ENCODE measurements at regions not wholly inside any gene's neighbourhood (a gene's known extent, or its start where the extent isn't known, plus 50 kb on each side); places are given as distances from the start of the nearest gene placed in this dataset.

DNA sequence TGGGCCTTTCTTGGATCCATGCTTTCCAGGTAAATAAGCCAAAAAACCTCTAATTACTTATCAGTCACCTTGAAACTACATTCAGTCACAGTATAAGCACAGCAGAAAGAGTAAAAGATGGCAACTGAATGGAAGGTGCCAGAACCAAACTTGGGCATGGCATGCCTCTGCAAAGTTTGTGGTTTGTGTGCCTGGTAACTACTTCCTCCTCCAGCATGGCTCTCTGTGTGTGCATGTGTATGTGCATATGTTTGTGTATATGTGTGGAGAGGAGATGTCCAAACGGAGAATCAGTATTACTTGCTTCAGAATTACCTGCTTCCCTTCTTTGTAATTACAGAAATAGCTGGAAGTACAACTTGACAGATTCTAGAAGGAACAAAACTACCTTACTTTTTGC lies 67.5 kb downstream of the AGTR2 start:
- Histone ChIP-seq H3K4me1 (no peaks in the 10 kb centered on the region), H3K36me3 (no peaks in the 10 kb centered on the region), H3K9me3 (no peaks in the 10 kb centered on the region), H3K4me3 (no peak overlapping the region), H3K27ac (no peak overlapping the region), H3K27me3 (replicated peaks in 1 of 7) (no peaks in the 10 kb centered on the region)
- no peak for DNase-seq
- TF ChIP-seq POLR2AphosphoS5 (IDR thresholded peaks at IDR 0.05): no peak
- TF ChIP-seq POLR2A (IDR thresholded peaks at IDR 0.05): no peak
- no peak for TF ChIP-seq CTCF (IDR thresholded peaks at IDR 0.05 in 8 of 11, conservative IDR thresholded peaks at IDR 0.05 in 3 of 11)
- intact Hi-C loops (cut with DNase I; ENCODE audit: low total_unique reads): no loop called here
- 17 to 48% (median 40%) methylated on average over 1 of the region's 1 CpG for WGBS, 5 donors

DNA sequence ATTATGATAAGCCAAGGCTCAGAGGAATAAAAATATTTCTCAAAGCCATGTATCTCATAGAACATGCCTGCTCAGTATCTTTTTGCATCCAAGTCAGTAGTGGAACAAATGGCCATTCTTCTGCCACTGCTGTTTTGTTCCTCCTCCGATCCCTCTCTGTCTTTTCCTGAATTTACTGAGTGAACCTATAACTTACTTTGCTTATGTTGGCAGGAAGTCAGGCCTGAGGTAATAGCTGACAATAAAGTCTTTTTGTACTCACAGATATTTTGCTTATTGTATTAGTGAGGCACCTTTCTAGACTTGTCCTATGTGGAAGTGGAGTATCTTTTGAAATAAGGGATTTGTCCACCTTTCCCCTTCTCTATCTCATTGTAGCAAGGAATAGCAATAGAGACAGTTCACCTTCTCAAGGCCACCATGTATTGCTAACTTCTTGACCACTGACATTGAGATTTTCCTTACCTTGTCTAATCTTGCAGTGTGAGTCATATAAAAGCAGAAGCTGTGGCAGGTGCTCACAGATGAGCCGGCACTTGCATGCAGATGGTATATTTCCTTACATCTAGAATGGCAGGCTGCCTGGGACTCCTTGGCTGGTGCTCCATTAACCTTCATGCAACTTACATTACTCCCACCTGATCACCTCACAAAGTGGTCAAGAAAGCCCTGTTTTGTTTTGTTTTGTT lies 68.2 kb downstream of the AGTR2 start:
- peaks cover 0 to 6% (median 0%) of the 10 kb centered on the region in 8 donors for H3K9me3 ChIP-seq
- H3K4me1 ChIP-seq: no peaks in the 10 kb centered on the region
- no peak overlapping the region for H3K27ac ChIP-seq
- 67 to 83% (median 79%) methylated on average over 2 of the region's 2 CpGs for WGBS, 5 donors
- no peaks in the 10 kb centered on the region for H3K27me3 ChIP-seq (replicated peaks in 1 of 7)
- intact Hi-C loops (cut with DNase I; ENCODE audit: low total_unique reads): no loop called here
- TF ChIP-seq POLR2AphosphoS5 (IDR thresholded peaks at IDR 0.05) (no peak), CTCF (IDR thresholded peaks at IDR 0.05 in 8 of 11, conservative IDR thresholded peaks at IDR 0.05 in 3 of 11) (no peak), POLR2A (IDR thresholded peaks at IDR 0.05) (no peak)
- H3K4me3 ChIP-seq: no peak overlapping the region
- no peak for DNase-seq
- no peaks in the 10 kb centered on the region for H3K36me3 ChIP-seq

- Histone ChIP-seq H3K4me3 (no peak overlapping the region), H3K4me1 (no peaks in the 10 kb centered on the region), H3K9me3 (peaks cover 0 to 11% (median 0%) of the 10 kb centered on the region in 8 donors), H3K27me3 (replicated peaks in 1 of 7) (no peaks in the 10 kb centered on the region), H3K27ac (peak overlapping the region in 3 of 8 donors; percentile 4 to 18 (median 11)), H3K36me3 (no peaks in the 10 kb centered on the region)
- TF ChIP-seq POLR2AphosphoS5 (IDR thresholded peaks at IDR 0.05): no peak
- no peak for TF ChIP-seq POLR2A (IDR thresholded peaks at IDR 0.05)
- no peak for TF ChIP-seq CTCF (IDR thresholded peaks at IDR 0.05 in 8 of 11, conservative IDR thresholded peaks at IDR 0.05 in 3 of 11)
- 61 to 78% (median 66%) methylated on average over 8 of the region's 8 CpGs for WGBS, 5 donors
- intact Hi-C loops (cut with DNase I; ENCODE audit: low total_unique reads): no loop called here
- no peak for DNase-seq
These were observed 69.6 kb downstream of the AGTR2 start for GRCh38 chrX:116239944-116240840.

DNA sequence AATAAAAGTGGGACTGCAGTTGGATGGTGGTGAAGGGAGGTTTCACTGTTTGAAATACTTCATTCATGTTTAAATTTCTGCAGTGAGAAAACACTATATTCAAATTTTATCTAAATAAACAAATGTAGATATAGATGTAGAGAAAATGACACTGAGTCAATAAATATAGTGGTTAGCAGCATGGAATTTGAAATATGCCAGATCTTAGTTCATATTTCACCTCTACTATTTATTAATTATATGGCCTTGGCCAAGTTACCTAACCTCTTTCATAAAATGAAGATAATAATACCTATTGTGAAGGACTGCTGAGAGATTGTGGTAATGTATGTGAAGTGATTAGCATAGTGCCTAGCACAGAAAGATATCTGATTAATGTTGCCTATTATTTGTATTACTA lies 70.5 kb downstream of the AGTR2 start:
- TF ChIP-seq POLR2AphosphoS5 (IDR thresholded peaks at IDR 0.05) (no peak), POLR2A (IDR thresholded peaks at IDR 0.05) (no peak), CTCF (IDR thresholded peaks at IDR 0.05 in 8 of 11, conservative IDR thresholded peaks at IDR 0.05 in 3 of 11) (no peak)
- intact Hi-C loops (cut with DNase I; ENCODE audit: low total_unique reads): no loop called here
- no peak overlapping the region for H3K27ac ChIP-seq
- H3K4me1 ChIP-seq: no peaks in the 10 kb centered on the region
- H3K27me3 ChIP-seq (replicated peaks in 1 of 7): no peaks in the 10 kb centered on the region
- H3K9me3 ChIP-seq: peaks cover 0 to 11% (median 0%) of the 10 kb centered on the region in 8 donors
- H3K4me3 ChIP-seq: no peak overlapping the region
- no peak for DNase-seq
- no peaks in the 10 kb centered on the region for H3K36me3 ChIP-seq
